ENCODE measurements at regions not wholly inside any gene's neighbourhood (a gene's known extent, or its start where the extent isn't known, plus 50 kb on each side); places are given as distances from the start of the nearest gene placed in this dataset.
A peak's percentile ranks its signal among the peaks of the same experiment; 100 is the strongest.

DNA sequence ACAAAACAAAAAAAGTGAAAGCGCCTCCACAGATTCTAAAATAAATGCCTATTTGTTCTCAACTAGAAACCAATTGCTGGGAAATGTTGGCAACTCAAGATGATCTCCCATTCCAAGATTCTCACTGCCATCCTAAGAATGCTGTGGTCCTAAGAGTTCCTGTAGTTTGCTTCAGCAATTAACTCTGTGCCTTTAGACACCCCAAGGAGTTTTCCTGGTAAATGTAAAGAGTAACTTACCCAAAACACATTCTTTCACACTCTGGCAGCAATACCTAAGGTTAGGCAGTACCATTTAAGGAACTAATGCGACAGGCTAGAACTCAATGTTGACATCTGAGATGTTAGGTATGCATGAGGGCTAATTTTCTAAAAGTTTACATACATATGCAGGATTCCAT lies 58.8 kb upstream of the TANK start:
- TF ChIP-seq CTCF (IDR thresholded peaks at IDR 0.05; ENCODE audit: low read length, missing control alignments): no peak
- no peak for DNase-seq (ENCODE audit: low read depth)
- H3K4me3 ChIP-seq (replicated peaks; ENCODE audit: low read depth, low read length): no peak overlapping the region

- peak; percentile 59 for DNase-seq (ENCODE audit: low read depth)
- TF ChIP-seq CTCF (IDR thresholded peaks at IDR 0.05; ENCODE audit: low read length, missing control alignments): no peak
- H3K4me3 ChIP-seq (replicated peaks; ENCODE audit: low read depth, low read length): no peak overlapping the region
These were observed 57.3 kb upstream of the TANK start for GRCh38 chr2:161102770-161103450.

DNA sequence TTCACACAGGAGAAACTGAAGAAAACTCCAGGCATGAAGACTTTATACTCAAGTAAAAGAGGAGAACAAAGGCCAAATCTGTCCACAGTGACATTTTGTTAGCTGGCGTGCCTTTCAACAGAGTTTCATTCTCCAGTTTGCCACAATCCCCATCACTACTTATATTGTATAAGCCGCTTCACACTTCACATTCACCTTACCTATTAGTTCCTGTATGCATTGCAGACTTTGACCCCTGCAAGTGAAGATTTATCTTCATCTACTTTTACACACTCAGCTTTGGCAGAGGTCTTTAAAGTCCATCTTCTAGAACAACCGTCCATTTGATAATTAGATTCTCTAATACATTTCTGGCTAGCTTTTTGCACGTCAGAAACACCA lies 56.8 kb upstream of the TANK start:
- no peak for TF ChIP-seq CTCF (IDR thresholded peaks at IDR 0.05; ENCODE audit: low read length, missing control alignments)
- no peak for DNase-seq (ENCODE audit: low read depth)
- H3K4me3 ChIP-seq (replicated peaks; ENCODE audit: low read depth, low read length): no peak overlapping the region

GRCh38 chr2:161104054-161104553 lies 56.1 kb upstream of the TANK start:
- no peak for DNase-seq (ENCODE audit: low read depth)
- no peak overlapping the region for H3K4me3 ChIP-seq (replicated peaks; ENCODE audit: low read depth, low read length)
- TF ChIP-seq CTCF (IDR thresholded peaks at IDR 0.05; ENCODE audit: low read length, missing control alignments): no peak

- H3K4me3 ChIP-seq (replicated peaks; ENCODE audit: low read depth, low read length): no peak overlapping the region
- no peak for DNase-seq (ENCODE audit: low read depth)
- no peak for TF ChIP-seq CTCF (IDR thresholded peaks at IDR 0.05; ENCODE audit: low read length, missing control alignments)
These were observed 53.0 kb upstream of the TANK start for GRCh38 chr2:161107265-161107664.

All from fibroblast of pulmonary artery (primary cell).